RCC 7860 (cell line): ENCODE measurements at regions not wholly inside any gene's neighbourhood (a gene's known extent, or its start where the extent isn't known, plus 50 kb on each side); places are given as distances from the start of the nearest gene placed in this dataset.
"Not testable (repeated sequence)": the region's sequence is repeated elsewhere in the genome, so short reads cannot be mapped to it uniquely, and the experiment has no call there.

ENCODE experiments used
- DNase-seq: peaks from one replicate; pipeline ENCODE4 v3.0.0-alpha.2; 2015; ENCODE audit warnings: low spot score
- FAIRE-seq: peaks from 2 replicates; lab custom pipeline; 2012; peaks lifted over from hg19 to GRCh38; lab: Jason Lieb, UNC

GRCh38 chr16:22705799-22706198, 108.2 kb upstream of the HS3ST2 start:
- DNase-seq = no peak
- FAIRE-seq = no peak

GRCh38 chr16:22710326-22710725, 103.6 kb upstream of the HS3ST2 start:
- DNase-seq (no peak), FAIRE-seq (no peak)

DNA sequence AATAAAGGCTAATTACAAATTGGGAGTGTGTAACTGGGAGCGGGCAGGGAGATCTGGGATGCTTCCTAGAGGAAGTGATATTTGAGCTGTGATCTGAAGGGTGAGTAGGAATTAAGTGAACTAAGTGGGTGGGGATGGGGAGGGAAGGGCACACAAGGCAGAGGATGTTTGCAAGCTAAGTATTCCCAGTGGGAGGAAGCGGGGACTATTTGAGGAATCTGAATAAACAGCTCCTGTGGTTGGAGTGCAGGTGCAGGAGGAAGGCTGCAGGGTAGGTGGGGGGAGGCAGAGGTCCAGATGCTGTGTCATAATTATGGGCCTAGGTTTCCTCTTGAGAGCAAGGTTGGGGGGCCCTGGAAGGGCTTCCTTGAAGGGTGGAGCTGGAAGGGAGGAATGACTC, 102.1 kb upstream of the HS3ST2 start:
- DNase-seq (no peak), FAIRE-seq (no peak)

DNA sequence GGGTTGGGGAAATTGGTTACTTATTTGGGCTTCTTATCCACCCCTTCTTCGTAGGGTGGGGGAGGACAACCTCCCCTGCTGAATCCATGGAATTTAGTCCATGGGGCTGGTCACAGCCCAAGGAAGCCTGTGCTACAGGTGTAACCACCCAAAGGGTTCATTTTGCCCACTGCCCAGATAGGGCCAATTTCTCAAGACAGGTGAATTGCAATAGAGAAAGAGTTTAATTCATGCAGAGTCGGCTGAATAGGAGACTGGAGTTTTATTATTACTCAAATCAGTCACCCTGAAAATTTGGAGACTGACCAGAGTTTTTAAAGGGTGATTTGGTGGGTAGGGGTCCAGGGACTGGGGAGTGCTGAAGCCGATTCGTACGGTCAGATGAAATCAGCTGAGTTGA, 101.5 kb upstream of the HS3ST2 start:
- DNase-seq (no peak), FAIRE-seq (no peak)

DNA sequence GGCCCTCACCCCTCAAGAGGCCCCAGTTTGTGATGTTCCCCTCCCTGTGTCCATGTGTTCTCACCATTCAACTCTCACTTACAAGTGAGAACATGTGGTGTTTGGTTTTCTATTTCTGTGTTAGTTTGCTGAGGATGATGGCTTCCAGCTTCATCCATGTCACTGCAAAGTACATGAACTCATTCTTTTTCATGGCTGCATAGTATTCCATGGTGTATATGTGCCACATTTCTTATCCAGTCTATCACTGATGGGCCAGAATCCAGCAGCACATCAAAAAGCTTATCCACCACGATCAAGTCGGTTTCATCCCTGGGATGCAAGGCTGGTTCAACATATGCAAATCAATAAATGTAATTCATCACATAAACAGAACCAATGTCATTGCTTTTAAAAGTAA, 95.4 kb upstream of the HS3ST2 start:
- FAIRE-seq, DNase-seq: not testable (repeated sequence)

DNA sequence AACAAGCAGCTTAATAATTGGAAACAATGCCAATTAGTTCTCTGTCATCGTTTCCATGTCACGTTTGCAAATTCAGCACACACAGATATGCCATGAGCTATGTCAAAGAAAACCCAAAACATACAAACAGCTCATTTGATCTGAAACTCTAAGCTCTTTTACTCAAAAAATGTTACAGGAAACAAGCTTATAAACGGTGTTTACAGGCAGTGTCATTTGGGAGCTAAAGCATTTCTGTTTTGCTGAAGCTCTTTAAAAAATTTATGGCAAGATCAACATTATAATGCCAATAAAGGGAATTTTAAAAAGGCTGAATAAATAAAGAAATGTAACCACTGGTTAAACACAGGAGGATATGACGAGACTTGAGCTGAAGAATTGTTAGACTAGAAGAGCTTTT, 94.0 kb upstream of the HS3ST2 start:
- DNase-seq (no peak), FAIRE-seq (no peak)

- FAIRE-seq (no peak), DNase-seq (no peak)
Observed at GRCh38 chr16:22721511-22722100, 92.4 kb upstream of the HS3ST2 start.

DNA sequence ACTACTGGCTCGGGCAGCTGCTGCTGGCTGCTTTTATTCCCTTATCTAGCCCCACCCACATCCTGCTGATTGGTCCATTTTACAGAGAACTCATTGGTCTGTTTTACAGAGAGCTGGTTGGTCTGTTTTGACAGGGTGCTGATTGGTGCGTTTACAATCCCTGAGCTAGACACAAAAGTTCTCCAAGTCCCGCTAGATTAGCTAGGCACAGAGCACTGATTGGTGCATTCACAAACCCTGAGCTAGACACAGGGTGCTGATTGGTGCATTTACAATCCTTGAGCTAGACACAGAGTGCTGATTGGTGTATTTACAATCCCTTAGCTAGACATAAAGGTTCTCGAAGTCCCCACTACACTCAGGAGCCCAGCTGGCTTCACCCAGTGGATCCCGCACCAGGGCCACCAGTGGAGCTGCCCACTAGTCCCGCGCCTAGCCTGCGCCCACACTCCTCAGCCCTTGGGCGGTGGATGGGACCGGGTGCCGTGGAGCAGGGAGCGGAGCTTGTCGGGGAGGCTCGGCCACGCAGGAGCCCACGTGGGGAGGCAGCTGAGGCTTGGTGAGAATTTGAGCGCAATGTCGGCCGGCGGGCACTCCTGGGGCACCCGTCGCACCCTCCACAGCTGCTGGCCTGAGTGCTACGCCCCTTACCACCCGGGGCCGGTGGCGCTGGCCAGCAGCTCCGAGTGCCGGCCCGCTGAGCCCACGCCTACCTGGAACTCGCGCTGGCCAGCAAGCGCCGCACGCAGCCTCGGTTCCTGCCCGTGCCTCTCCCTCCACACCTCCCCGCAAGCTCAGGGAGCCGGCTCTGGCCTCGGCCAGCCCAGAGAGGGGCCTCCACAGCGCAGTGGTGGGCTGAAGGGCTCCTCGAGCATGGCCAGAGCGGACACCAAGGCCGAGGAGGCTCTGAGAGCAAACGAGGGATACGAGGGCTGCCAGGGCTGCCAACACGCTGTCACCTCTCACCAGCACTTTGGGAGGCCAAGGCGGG, 91.1 kb upstream of the HS3ST2 start:
- DNase-seq, FAIRE-seq: not testable (repeated sequence)

GRCh38 chr16:22726868-22727267, 87.1 kb upstream of the HS3ST2 start:
- DNase-seq (no peak), FAIRE-seq (no peak)

GRCh38 chr16:22727285-22728166, 86.4 kb upstream of the HS3ST2 start:
- FAIRE-seq (no peak), DNase-seq (no peak)

DNA sequence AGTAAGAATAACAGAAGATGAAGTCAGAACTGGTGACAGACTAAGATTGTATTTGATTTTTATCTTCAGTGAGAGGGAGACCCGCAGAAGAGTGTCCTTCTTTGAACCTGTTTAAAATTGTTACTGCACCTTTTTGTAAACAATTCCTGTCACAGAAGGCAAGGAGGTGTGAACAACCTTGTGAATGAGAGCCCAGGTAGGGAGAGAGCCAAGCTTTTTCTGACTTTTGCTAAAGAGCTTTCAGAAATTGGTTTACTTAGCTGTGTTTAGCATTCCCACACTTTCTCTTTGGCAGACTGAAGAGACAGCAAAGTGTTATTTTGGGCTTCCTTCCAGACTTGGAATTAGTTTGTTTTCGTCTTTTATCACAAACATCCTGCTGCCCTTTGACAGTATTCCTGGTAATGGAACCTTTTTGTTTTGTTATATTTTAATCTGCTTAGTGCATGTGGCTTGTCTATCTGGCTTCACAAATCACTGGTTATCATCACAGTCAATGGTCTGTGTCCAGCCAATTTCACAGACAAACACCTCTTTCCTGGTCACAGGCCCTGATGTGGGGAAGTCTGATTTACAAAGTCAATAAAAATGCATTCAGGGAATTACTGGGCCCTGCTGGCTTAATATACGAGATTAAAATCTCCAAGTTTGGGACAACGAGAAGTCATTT, 85.7 kb upstream of the HS3ST2 start:
- FAIRE-seq = no peak
- DNase-seq = no peak

DNA sequence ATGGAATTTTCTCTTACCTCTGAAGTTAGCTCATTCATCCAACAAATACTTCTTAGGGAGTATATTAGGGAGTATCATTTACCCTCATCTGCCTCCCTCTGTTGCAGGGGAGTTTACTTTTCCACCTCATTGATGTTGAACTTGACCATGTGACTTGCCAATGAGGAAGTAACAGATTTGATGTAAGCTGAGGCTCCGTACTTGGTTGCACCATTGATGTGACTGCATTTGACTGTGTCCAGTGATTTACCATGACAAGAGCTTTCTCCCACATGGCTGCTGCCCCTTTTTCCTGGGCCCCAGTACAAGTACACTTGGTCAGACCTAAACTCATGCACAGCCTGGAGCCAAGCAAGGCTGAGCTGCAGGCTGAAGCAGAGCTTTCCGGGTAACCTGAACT, 81.6 kb upstream of the HS3ST2 start:
- DNase-seq (no peak), FAIRE-seq (no peak)

GRCh38 chr16:22732959-22733358, 81.0 kb upstream of the HS3ST2 start:
- FAIRE-seq = no peak
- no peak for DNase-seq

DNA sequence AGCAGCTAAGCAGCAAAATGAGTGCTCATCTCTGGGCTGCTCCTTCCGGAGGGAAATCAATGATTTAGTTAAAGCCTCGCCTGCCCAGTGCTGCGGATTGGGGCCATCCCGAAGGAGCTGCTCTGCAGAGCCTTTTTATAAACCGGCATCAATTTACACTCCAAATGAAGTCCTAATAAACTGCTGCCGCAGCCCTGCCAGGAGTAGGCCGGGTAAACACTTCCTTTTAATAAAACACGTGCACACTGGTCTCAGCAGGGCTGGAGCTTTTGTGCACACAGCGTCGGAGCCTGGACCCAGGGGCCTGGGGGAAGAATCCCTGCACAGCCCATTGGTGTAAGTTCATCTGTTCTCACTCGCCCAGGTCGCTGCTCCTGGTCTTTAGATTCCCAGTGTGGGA, 79.6 kb upstream of the HS3ST2 start:
- DNase-seq (no peak), FAIRE-seq (no peak)

DNA sequence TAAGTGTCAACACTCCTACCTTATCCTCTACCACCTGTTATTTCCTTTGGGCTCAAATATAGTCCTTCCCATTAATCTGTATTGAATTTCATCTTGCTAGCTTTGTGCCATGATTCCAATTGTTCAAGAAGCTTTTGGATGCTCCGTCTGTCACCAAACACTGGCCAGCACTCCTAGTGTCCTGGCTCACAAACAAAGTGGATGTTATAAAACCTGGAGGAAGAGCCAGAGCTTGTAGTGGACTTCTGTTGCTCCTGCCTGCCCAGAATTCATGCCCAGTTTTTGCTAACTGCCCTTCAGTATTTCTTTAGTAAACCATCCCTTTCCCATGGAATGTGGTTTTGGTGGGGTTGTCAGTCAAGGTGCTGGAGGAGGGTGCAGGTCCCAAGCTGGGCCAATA, 77.2 kb upstream of the HS3ST2 start:
- FAIRE-seq (no peak), DNase-seq (no peak)

DNA sequence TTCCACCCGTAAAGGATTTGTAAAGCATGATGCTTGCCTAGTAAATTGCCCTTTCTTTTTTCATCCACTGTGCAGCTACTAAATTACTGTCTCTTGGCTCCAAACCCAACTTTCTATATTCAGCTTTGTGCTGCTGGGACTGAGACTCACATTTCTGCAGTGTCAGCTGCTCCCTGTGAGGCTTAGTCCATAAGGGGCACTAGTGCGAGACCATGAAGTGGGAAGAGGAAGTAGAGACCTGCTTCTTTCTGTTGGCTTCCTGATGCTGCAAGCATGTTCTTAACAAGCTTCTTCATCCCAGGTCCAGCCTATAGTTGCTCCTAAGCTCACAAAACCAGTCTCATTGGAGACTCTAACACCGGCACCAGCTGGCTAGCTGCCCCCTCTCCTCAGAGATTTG, 74.9 kb upstream of the HS3ST2 start:
- no peak for FAIRE-seq
- no peak for DNase-seq

GRCh38 chr16:22743401-22743800, 70.6 kb upstream of the HS3ST2 start:
- DNase-seq = no peak
- FAIRE-seq = no peak

DNA sequence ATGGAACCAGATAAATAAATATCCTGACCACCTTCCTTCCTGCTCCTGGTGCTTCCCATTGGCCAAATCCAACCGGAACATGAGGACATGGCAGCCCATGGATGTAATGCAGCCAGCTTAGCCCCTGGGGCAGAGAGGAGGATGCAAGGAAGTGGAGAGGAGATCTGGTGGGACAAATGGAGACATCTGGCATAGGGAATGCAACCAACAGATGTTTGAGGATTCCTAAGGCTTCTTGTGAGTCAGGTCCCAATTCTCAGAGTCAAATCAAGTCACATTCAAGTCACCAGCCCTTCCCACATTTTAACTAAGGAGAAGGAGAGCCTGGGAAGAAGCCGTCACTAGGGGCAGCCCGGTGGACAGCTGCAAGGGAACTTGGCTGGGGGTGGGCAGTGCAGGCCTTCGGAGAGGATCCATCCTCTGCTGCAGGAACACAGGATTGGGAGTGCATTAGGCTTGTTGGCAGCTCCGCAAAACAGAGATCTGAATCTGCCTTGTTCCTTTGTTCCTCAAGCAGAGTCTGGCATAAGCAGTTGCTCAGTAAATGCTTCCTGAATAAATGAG, 62.8 kb upstream of the HS3ST2 start:
- FAIRE-seq (no peak), DNase-seq (no peak)

- no peak for DNase-seq
- FAIRE-seq = no peak
Observed at GRCh38 chr16:22751685-22752084, 62.3 kb upstream of the HS3ST2 start.

- DNase-seq = no peak
- no peak for FAIRE-seq
Observed at GRCh38 chr16:22753451-22753850, 60.5 kb upstream of the HS3ST2 start.
